Right lobe of liver (tissue), 6 donors: ENCODE measurements at regions not wholly inside any gene's neighbourhood (a gene's known extent, or its start where the extent isn't known, plus 50 kb on each side); places are given as distances from the start of the nearest gene placed in this dataset.

Source experiments
- ATAC-seq, 4 donors: fragments of 200-7000 bp; cut with Tn5 transposase; one replicate each; pipeline ENCODE4 v1.9.1; 2020; ENCODE audit warnings: mild to moderate bottlenecking in 4 of 4, moderate library complexity in 4 of 4
- DNase-seq, 3 donors: peaks; one replicate each; pipeline ENCODE4 v3.0.0-alpha.2; 2020
- H3K27ac ChIP-seq, 3 donors: fragments of 200-600 bp; one replicate each; pipeline ENCODE4 v1.8.0; 2022
- H3K27me3 ChIP-seq, 2 donors: fragments of 200-600 bp; one replicate each; pipeline ENCODE4 v1.8.0; 2022
- H3K36me3 ChIP-seq, 4 donors: fragments of 200-600 bp; sonication (generic) in 1 of 4; one replicate each; pipeline versions ENCODE4 v1.5.1 to v1.8.0; 2017 to 2022; ENCODE audit warnings: control low read depth in 1 of 4
- H3K4me1 ChIP-seq, 4 donors: fragments of 200-600 bp; sonication (generic) in 1 of 4; one replicate each; pipeline versions ENCODE4 v1.5.1 to v1.8.0; 2017 to 2022; ENCODE audit warnings: control low read depth in 1 of 4
- H3K4me3 ChIP-seq, 3 donors: fragments of 200-600 bp; one replicate each; pipeline ENCODE4 v1.8.0; 2022
- H3K9me3 ChIP-seq, 4 donors: fragments of 200-600 bp; sonication (generic) in 1 of 4; one replicate each; pipeline versions ENCODE4 v1.5.1 to v1.8.0; 2017 to 2022; ENCODE audit warnings: control low read depth in 1 of 4
- POLR2A ChIP-seq: fragments of 450-650 bp; IDR thresholded peaks from one replicate; pipeline ENCODE4 v1.6.1; 2017; ENCODE audit warnings: antibody characterized with exemption, mild to moderate bottlenecking
- WGBS: methylation state at CpG from one replicate; pipeline ENCODE4 v1.1.6; 2018; ENCODE audit warnings: low coverage, low lambda C conversion rate; ENCODE audit not compliant: insufficient coverage; ENCODE audit errors: missing lambda C conversion rate; 5-methylcytosine and 5-hydroxymethylcytosine counted together
- intact Hi-C, 2 donors: fragments of 100-400 bp; cut with DNase I; formaldehyde crosslinking; loops; one replicate each; pipeline versions ENCODE4 v1.11.2 to v1.14.1; 2022
- TF ChIP-seq, protein P1 (sequence below), 4 donors: fragments of 200-600 bp in 3 of 4; fragments of 450-650 bp in 1 of 4; IDR thresholded peaks; one replicate each; pipeline versions ENCODE4 v1.5.1 to v1.8.0; 2016 to 2022; ENCODE audit warnings: antibody characterized with exemption in 4 of 4, mild to moderate bottlenecking in 2 of 4
- donor health status: DM: no; HTN: yes; CAD: no.
- donor health status: DM: no; HTN: no; CAD: no.
- donor health status: DM: no; HTN: no; CAD: no.
- donor health status: DM: no; HTN: yes; CAD: no.
- donor health status: DM: no; HTN: yes; CAD: no.

DNA sequence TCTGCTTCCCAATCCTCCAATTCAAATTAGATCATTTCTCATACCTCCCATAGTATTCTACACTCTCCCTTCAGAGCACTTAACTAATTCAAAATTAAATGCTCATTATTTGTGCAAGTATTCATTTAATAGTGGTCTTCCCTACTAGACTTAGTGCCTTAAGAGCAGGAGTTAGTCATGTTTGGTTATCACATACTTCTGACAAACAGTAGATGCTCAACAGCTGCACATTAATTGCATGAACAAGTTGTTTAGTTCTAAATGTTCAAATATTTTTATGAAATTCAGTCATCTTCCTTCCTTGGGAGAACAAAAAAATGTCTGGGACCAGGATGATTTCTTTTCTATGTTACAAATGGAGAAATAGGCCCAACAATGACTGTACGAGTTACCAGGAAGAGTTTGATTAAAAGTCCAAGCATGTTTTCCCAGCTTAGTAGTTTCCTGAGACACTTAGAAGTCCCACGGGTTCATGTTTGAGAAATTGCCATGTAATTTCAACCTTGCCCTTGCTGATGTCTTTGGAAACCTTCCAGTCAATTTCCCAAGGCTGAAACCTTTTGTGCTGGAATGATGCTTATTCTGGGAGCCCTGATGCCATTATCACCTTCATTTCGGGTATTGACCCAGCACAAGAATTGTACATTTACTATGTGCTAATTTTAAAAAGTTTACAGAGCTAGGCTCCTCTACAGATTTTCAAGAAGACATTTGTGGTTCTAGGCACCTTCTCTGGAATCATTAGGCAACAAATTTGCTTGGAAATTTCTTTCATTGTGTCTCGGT is 437.9 kb upstream of the PLXNA2 start:
- 31% methylated on average over 4 of the region's 4 CpGs for WGBS
- H3K4me3 ChIP-seq: no peak overlapping the region
- no peak for TF ChIP-seq POLR2A
- TF ChIP-seq, protein P1, sequence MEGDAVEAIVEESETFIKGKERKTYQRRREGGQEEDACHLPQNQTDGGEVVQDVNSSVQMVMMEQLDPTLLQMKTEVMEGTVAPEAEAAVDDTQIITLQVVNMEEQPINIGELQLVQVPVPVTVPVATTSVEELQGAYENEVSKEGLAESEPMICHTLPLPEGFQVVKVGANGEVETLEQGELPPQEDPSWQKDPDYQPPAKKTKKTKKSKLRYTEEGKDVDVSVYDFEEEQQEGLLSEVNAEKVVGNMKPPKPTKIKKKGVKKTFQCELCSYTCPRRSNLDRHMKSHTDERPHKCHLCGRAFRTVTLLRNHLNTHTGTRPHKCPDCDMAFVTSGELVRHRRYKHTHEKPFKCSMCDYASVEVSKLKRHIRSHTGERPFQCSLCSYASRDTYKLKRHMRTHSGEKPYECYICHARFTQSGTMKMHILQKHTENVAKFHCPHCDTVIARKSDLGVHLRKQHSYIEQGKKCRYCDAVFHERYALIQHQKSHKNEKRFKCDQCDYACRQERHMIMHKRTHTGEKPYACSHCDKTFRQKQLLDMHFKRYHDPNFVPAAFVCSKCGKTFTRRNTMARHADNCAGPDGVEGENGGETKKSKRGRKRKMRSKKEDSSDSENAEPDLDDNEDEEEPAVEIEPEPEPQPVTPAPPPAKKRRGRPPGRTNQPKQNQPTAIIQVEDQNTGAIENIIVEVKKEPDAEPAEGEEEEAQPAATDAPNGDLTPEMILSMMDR (IDR thresholded peaks at IDR 0.05): no peak
- intact Hi-C loops: no loop called here
- no peaks in the 10 kb centered on the region for H3K9me3 ChIP-seq
- no peaks in the 10 kb centered on the region for H3K27me3 ChIP-seq
- H3K27ac ChIP-seq: no peak overlapping the region
- H3K36me3 ChIP-seq: no peaks in the 10 kb centered on the region
- no peaks in the 10 kb centered on the region for H3K4me1 ChIP-seq
- ATAC-seq (no peak), DNase-seq (no peak)

DNA sequence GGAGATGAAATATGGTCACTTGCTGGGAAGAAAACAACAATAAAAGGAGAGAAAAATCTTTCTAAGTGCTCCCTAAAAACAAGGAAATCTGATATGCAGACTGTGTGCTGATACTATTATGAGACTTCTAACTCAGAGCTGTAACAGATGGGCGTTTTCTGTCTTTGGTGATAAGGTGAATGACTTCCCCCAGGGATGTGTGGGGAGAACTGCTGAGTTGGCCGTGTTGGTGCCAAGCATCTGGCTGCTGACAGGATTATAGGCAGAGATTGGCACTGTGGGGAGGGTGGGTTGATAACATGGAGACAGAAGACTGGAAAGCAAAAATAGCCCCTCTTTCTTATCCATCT is 438.5 kb upstream of the PLXNA2 start:
- H3K9me3 ChIP-seq: no peaks in the 10 kb centered on the region
- H3K4me3 ChIP-seq: no peak overlapping the region
- intact Hi-C loops: no loop called here
- 25% methylated on average over 1 of the region's 2 CpGs for WGBS
- no peaks in the 10 kb centered on the region for H3K27me3 ChIP-seq
- ATAC-seq: no peak
- no peaks in the 10 kb centered on the region for H3K36me3 ChIP-seq
- no peak overlapping the region for H3K27ac ChIP-seq
- no peaks in the 10 kb centered on the region for H3K4me1 ChIP-seq
- DNase-seq: no peak
- TF ChIP-seq POLR2A: no peak
- TF ChIP-seq, protein P1 (IDR thresholded peaks at IDR 0.05): no peak

DNA sequence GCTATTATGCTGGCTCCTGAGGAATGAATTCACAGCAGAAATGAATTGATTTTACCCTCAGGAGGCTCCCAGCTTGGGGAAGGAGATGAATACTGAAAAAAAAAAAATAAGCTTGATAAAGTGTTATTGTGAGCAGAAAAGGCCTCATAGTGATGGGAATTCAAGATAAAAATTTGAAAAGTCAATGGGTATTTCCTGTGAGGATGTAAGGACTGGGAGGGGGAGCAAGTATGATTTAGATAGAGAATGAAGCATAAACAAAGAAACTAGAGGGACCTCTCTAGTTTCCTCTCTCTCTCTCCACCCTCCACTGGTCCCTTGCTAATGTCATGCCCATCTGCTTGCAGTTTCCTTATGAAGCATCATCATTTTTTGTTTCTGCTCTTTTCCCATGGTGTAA is 439.0 kb upstream of the PLXNA2 start:
- DNase-seq: no peak
- Histone ChIP-seq H3K4me3 (no peak overlapping the region), H3K27ac (no peak overlapping the region), H3K27me3 (no peaks in the 10 kb centered on the region), H3K36me3 (no peaks in the 10 kb centered on the region), H3K4me1 (no peaks in the 10 kb centered on the region), H3K9me3 (no peaks in the 10 kb centered on the region)
- TF ChIP-seq, protein P1 (IDR thresholded peaks at IDR 0.05): no peak
- TF ChIP-seq POLR2A: no peak
- ATAC-seq: no peak
- intact Hi-C loops: no loop called here

DNA sequence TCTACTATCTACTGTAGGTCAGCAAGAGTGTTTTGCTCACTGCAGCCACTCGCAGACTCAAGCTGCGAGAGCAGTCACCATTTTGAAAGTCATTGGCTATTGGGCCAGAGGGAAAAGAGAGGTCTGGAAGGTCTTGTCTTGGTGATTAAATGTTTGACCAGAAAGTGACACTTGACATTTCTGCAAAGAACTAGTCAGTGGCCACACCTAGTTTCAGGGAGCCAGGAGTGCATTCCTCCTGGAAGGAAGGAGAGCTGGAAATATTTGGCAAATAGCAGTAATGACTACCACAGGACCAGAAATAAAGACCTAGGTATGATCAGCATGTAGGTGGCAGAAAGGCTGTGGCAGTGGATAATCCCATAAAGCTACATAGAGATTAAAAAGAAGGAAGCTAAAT is 440.0 kb upstream of the PLXNA2 start:
- intact Hi-C loops: no loop called here

More for the DNA sequence above, 440.0 kb upstream of the PLXNA2 start:
- ATAC-seq (no peak), DNase-seq (no peak)
- no peaks in the 10 kb centered on the region for H3K4me1 ChIP-seq
- H3K36me3 ChIP-seq: no peaks in the 10 kb centered on the region
- no peak overlapping the region for H3K4me3 ChIP-seq
- TF ChIP-seq, protein P1 (IDR thresholded peaks at IDR 0.05): no peak
- no peak for TF ChIP-seq POLR2A
- WGBS: 70% methylated on average over 2 of the region's 2 CpGs
- H3K27ac ChIP-seq: no peak overlapping the region
- no peaks in the 10 kb centered on the region for H3K27me3 ChIP-seq
- H3K9me3 ChIP-seq: no peaks in the 10 kb centered on the region
